ENCODE measurements at regions not wholly inside any gene's neighbourhood (a gene's known extent, or its start where the extent isn't known, plus 50 kb on each side); places are given as distances from the start of the nearest gene placed in this dataset.

DNA sequence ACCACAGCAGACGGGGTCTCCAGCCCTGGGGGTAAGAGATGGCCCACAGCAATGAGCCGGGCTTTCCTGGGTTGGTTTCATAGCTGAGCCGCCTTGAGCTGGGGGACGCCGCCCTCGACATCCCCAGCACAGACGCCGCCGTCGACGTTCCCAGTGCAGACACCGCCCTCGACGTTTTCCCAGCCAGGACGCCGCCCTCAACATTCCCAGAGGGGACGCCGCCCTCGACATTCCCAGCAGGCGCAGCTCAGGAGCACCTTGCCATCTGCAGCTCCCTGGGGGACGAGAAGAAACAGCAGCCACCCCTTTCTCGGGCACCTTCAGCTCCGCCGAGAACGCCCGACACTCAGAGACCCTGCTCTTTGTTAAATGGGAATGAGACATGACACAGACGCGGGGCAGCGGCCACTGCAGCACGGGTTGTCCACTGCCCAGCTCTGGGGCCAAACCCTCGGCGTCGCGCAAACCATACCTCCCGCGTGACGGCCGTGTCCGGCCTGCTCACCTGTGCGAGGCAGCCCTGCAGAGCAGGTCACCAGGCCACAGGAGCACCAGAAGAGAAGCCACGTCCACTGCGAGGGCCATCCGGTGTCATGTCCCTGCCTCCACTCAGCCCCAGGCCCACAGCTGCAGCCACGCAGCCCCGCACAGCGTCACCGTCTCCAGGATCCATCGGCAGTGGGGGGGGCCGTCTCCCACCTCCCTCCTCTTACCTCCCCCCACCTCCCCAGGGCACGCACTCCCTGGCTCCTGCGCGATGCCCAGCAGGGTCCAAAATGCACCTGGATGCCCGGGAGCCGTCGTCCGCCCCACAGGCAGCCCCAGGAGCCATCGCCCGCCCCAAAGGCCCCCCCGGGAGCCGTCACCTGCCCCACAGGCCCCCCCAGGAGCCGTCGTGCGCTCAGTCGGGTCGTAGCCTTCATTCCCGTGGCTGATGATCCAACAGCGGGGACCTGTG is 77.4 kb upstream of the GALNT9 start:
- Mint-ChIP-seq H3K4me3 (no peak overlapping the region), H3K27me3 (peaks cover 8% of the 10 kb centered on the region), H3K4me1 (no peaks in the 10 kb centered on the region), H3K9me3 (no peaks in the 10 kb centered on the region), H3K36me3 (ENCODE audit: low read depth) (no peaks in the 10 kb centered on the region), H3K27ac (no peak overlapping the region)
- no peak for ATAC-seq (replicated peaks)

DNA sequence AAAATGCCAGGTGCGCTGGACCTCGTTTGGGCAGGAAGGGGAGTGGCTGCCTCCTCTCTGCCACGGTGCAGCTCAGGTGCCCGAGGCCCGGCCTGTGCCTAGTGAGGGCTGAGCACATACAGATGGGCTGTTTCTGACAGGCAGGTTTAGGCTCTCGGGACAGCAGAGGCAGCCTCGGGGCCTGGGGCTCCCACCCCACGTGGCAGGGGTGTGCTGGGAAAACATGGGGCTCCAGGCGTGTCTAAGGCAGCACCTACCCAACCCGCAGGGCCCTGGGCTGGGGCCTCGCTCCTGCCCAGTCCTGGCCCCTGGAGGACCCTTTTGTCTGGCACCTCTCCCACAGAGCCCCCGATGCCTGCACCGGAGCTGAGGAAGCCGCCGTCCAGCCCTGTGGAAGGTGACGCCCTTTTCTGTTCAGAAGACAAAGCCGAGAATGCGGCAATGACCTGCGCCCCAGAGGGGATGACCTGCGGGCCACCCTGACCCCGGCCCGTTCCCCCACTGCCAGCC is 76.4 kb upstream of the GALNT9 start:
- ATAC-seq (replicated peaks): no peak
- peaks cover 18% of the 10 kb centered on the region for H3K27me3 Mint-ChIP-seq
- no peaks in the 10 kb centered on the region for H3K4me1 Mint-ChIP-seq
- H3K27ac Mint-ChIP-seq: no peak overlapping the region
- no peaks in the 10 kb centered on the region for H3K36me3 Mint-ChIP-seq (ENCODE audit: low read depth)
- H3K4me3 Mint-ChIP-seq: no peak overlapping the region
- no peaks in the 10 kb centered on the region for H3K9me3 Mint-ChIP-seq

- Mint-ChIP-seq H3K27ac (no peak overlapping the region), H3K36me3 (ENCODE audit: low read depth) (no peaks in the 10 kb centered on the region), H3K4me3 (no peak overlapping the region), H3K9me3 (no peaks in the 10 kb centered on the region), H3K27me3 (peaks cover 19% of the 10 kb centered on the region), H3K4me1 (no peaks in the 10 kb centered on the region)
- no peak for ATAC-seq (replicated peaks)
Observed at GRCh38 chr12:132404951-132405741, 75.8 kb upstream of the GALNT9 start.

- H3K27me3 Mint-ChIP-seq: peaks cover 19% of the 10 kb centered on the region
- no peaks in the 10 kb centered on the region for H3K36me3 Mint-ChIP-seq (ENCODE audit: low read depth)
- H3K27ac Mint-ChIP-seq: no peak overlapping the region
- H3K4me1 Mint-ChIP-seq: no peaks in the 10 kb centered on the region
- no peak for ATAC-seq (replicated peaks)
- no peaks in the 10 kb centered on the region for H3K9me3 Mint-ChIP-seq
- H3K4me3 Mint-ChIP-seq: no peak overlapping the region
Observed at GRCh38 chr12:132404435-132404855, 75.1 kb upstream of the GALNT9 start.

- Mint-ChIP-seq H3K9me3 (no peaks in the 10 kb centered on the region), H3K4me1 (no peaks in the 10 kb centered on the region), H3K27ac (no peak overlapping the region), H3K36me3 (ENCODE audit: low read depth) (no peaks in the 10 kb centered on the region), H3K27me3 (peaks cover 19% of the 10 kb centered on the region), H3K4me3 (no peak overlapping the region)
- ATAC-seq (replicated peaks): no peak
Observed at GRCh38 chr12:132403636-132404434, 74.4 kb upstream of the GALNT9 start.

- Mint-ChIP-seq H3K36me3 (ENCODE audit: low read depth) (no peaks in the 10 kb centered on the region), H3K4me3 (no peak overlapping the region), H3K27ac (no peak overlapping the region), H3K9me3 (no peaks in the 10 kb centered on the region), H3K27me3 (peaks cover 19% of the 10 kb centered on the region), H3K4me1 (no peaks in the 10 kb centered on the region)
- no peak for ATAC-seq (replicated peaks)
Observed at GRCh38 chr12:132402831-132403416, 73.5 kb upstream of the GALNT9 start.

DNA sequence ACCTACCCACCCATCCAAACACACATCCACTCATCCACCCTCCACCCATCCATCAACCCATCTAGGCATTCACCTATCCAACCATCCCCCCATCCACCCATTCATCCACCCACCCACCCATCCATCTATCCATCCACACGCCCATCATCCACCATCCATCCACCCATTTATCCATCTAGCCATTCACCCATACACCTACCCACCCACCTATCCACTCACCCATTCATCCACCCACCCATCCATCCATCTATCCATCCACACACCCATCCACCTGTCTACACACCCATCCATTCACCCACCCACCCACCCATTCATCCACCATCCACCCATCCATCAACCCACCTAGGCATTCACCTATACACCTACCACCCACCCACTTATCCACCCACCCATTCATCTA is 72.6 kb upstream of the GALNT9 start:
- no peaks in the 10 kb centered on the region for H3K9me3 Mint-ChIP-seq
- no peak overlapping the region for H3K4me3 Mint-ChIP-seq
- ATAC-seq (replicated peaks): no peak
- peaks cover 19% of the 10 kb centered on the region for H3K27me3 Mint-ChIP-seq
- no peaks in the 10 kb centered on the region for H3K36me3 Mint-ChIP-seq (ENCODE audit: low read depth)
- no peaks in the 10 kb centered on the region for H3K4me1 Mint-ChIP-seq
- H3K27ac Mint-ChIP-seq: no peak overlapping the region

GRCh38 chr12:132400011-132400641 is 70.7 kb upstream of the GALNT9 start:
- H3K27ac Mint-ChIP-seq: no peak overlapping the region
- H3K36me3 Mint-ChIP-seq (ENCODE audit: low read depth): no peaks in the 10 kb centered on the region
- peaks cover 19% of the 10 kb centered on the region for H3K27me3 Mint-ChIP-seq
- H3K9me3 Mint-ChIP-seq: no peaks in the 10 kb centered on the region
- H3K4me1 Mint-ChIP-seq: no peaks in the 10 kb centered on the region
- ATAC-seq (replicated peaks): no peak
- no peak overlapping the region for H3K4me3 Mint-ChIP-seq

GRCh38 chr12:132399092-132400010 is 70.0 kb upstream of the GALNT9 start:
- Mint-ChIP-seq H3K27me3 (peaks cover 19% of the 10 kb centered on the region), H3K27ac (no peak overlapping the region), H3K4me1 (no peaks in the 10 kb centered on the region), H3K36me3 (ENCODE audit: low read depth) (no peaks in the 10 kb centered on the region), H3K9me3 (peaks cover 3% of the 10 kb centered on the region), H3K4me3 (no peak overlapping the region)
- ATAC-seq (replicated peaks): no peak

DNA sequence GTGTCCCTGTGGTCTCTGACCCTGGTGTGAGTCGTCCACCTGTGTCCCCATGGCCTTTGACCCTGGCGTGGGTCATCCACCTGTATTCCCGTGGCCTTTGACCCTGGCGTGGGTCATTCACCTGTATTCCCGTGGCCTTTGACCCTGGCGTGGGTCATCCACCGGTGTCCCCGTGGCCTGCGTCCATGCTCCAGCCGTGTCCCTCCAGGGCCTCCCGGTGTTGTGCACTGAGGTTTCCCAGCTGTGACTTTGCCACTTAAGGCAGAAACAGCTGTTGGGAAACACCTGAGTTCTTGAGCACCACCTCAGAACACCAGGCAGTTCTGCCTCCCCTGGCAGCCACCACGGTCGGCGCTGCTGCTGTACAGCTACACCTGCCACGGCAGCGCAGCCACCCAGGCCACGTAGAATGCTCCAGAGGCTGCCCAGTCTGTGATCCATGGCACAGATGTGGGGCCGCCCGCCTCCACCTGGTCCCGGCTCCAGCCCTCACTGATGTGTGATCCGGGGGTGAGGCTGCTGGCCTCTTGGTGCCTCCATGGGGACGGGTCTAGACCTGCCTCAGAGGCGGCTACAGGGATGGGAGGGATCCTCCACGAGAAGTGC is 69.1 kb upstream of the GALNT9 start:
- Mint-ChIP-seq H3K27ac (no peak overlapping the region), H3K36me3 (ENCODE audit: low read depth) (no peaks in the 10 kb centered on the region), H3K27me3 (peaks cover 19% of the 10 kb centered on the region), H3K4me3 (no peak overlapping the region), H3K9me3 (peaks cover 3% of the 10 kb centered on the region), H3K4me1 (no peaks in the 10 kb centered on the region)
- no peak for ATAC-seq (replicated peaks)

- no peaks in the 10 kb centered on the region for H3K36me3 Mint-ChIP-seq (ENCODE audit: low read depth)
Observed at GRCh38 chr12:132397934-132398385, 68.6 kb upstream of the GALNT9 start.

GRCh38 chr12:132397152-132397933 is 68.0 kb upstream of the GALNT9 start:
- no peak for ATAC-seq (replicated peaks)
- no peaks in the 10 kb centered on the region for H3K36me3 Mint-ChIP-seq (ENCODE audit: low read depth)
- H3K9me3 Mint-ChIP-seq: peaks cover 3% of the 10 kb centered on the region

More at GRCh38 chr12:132397934-132398385, 68.6 kb upstream of the GALNT9 start:
- Mint-ChIP-seq H3K4me3 (no peak overlapping the region), H3K9me3 (peaks cover 3% of the 10 kb centered on the region), H3K4me1 (no peaks in the 10 kb centered on the region), H3K27me3 (peaks cover 19% of the 10 kb centered on the region), H3K27ac (no peak overlapping the region)
- no peak for ATAC-seq (replicated peaks)

More at GRCh38 chr12:132397152-132397933, 68.0 kb upstream of the GALNT9 start:
- H3K27ac Mint-ChIP-seq: no peak overlapping the region
- H3K4me1 Mint-ChIP-seq: no peaks in the 10 kb centered on the region
- H3K27me3 Mint-ChIP-seq: peaks cover 15% of the 10 kb centered on the region
- no peak overlapping the region for H3K4me3 Mint-ChIP-seq

Measured in activated T-helper 17 cell treated with anti-CD3 and anti-CD28 coated beads, Interleukin-2, amount 50 U/mL, for 72 hours (primary cell).